OCI-LY7 (cell line): ENCODE measurements at regions not wholly inside any gene's neighbourhood (a gene's known extent, or its start where the extent isn't known, plus 50 kb on each side); places are given as distances from the start of the nearest gene placed in this dataset.

Experiments used
- CTCF ChIP-seq: fragments of 200-600 bp; sonication (generic); conservative IDR thresholded peaks from 2 replicates; pipeline ENCODE4 v1.5.1; 2014; ENCODE audit warnings: mild to moderate bottlenecking, antibody characterized with exemption, low read length, moderate library complexity, mixed read lengths
- EZH2phosphoT487 ChIP-seq: fragments of 200-600 bp; sonication (generic); IDR thresholded peaks from 2 replicates; pipeline ENCODE4 v1.6.1; 2018; ENCODE audit warnings: low read depth, borderline replicate concordance, mild to moderate bottlenecking, mixed run types, antibody characterized with exemption, low read length, moderate library complexity, mixed read lengths

GRCh38 chr5:72619251-72619650 lies 112.0 kb upstream of the ZNF366 start:
- no peak for TF ChIP-seq CTCF
- no peak for TF ChIP-seq EZH2phosphoT487
